Ascending aorta (tissue), 2 donors: ENCODE measurements at regions not wholly inside any gene's neighbourhood (a gene's known extent, or its start where the extent isn't known, plus 50 kb on each side); places are given as distances from the start of the nearest gene placed in this dataset.

ENCODE experiments used
- DNase-seq, 2 donors: peaks; one replicate each; pipeline ENCODE4 v3.0.0-alpha.2; 2019; ENCODE audit warnings: low spot score in 2 of 2
- H3K27ac ChIP-seq, 2 donors: fragments of 200-600 bp; sonication (generic); one replicate each; pipeline ENCODE4 v1.5.1; 2016 to 2017; ENCODE audit warnings: mild to moderate bottlenecking in 1 of 2
- H3K27me3 ChIP-seq: fragments of 200-600 bp; sonication (generic); one replicate; pipeline ENCODE4 v1.5.1; 2017
- H3K36me3 ChIP-seq, 2 donors: fragments of 200-600 bp; sonication (generic); one replicate each; pipeline ENCODE4 v1.5.1; 2016
- H3K4me1 ChIP-seq, 2 donors: fragments of 200-600 bp; sonication (generic); one replicate each; pipeline ENCODE4 v1.5.1; 2016 to 2017; ENCODE audit warnings: mild to moderate bottlenecking in 1 of 2
- H3K4me3 ChIP-seq, 2 donors: fragments of 200-600 bp; sonication (generic); one replicate each; pipeline ENCODE4 v1.5.1; 2016 to 2017; ENCODE audit warnings: mild to moderate bottlenecking in 1 of 2
- H3K9me3 ChIP-seq, 2 donors: fragments of 200-600 bp; sonication (generic); one replicate each; pipeline ENCODE4 v1.5.1; 2016
- CTCF ChIP-seq, 3 experiments: fragments of 200-600 bp in 2 of 3; fragments of 450-650 bp in 1 of 3; sonication (generic) in 2 of 3; IDR thresholded peaks; one replicate each; pipeline ENCODE4 v1.5.1; 2016 to 2019; ENCODE audit warnings: antibody characterized with exemption in 3 of 3, mild to moderate bottlenecking in 1 of 3, moderate library complexity in 1 of 3
- intact Hi-C: fragments of 100-400 bp; cut with DNase I; formaldehyde crosslinking; loops from one replicate; pipeline ENCODE4 v1.15.1; 2023

DNA sequence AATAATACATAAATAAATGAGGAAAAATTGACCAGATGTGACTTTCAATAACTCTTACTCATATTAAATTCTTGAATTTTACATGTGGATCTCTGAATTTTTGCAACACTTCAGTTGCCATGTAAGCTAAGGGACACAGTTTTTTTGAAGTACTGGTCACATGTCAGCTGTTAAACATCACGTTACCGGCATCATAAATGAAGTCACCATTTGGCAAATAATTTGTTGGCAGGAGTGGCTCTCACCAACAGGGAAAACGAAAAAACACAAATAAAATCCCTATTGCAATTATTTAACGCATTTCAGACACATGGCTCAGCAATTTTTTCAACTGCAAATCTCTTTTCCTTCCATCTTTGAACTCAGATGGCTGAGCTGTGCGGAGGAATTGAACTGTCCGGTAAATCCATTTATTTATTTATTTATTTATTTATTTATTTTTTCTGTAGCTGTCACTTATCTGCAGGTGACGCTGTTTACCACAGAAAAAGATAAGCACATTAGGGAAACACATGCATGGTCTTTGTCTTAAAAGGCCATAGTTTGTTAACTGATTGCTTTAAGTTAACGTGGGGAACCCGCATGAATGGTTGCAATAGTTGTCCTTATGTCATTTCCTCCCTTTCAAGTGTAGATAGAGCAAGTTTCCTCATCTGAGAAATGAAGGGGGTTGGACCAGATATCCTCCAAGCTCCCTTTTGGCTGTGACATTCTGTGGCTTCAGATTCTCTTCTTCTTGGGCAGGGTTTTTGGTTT is 64.7 kb upstream of the JAZF1 start:
- intact Hi-C loops = no loop called here
- Histone ChIP-seq H3K36me3 (no peaks in the 10 kb centered on the region), H3K4me1 (no peaks in the 10 kb centered on the region), H3K9me3 (no peaks in the 10 kb centered on the region), H3K27me3 (no peaks in the 10 kb centered on the region), H3K27ac (no peak overlapping the region), H3K4me3 (no peak overlapping the region)
- no peak for TF ChIP-seq CTCF (IDR thresholded peaks at IDR 0.05)
- DNase-seq = no peak

GRCh38 chr7:28246921-28247461 is 66.4 kb upstream of the JAZF1 start:
- Histone ChIP-seq H3K9me3 (no peaks in the 10 kb centered on the region), H3K27me3 (no peaks in the 10 kb centered on the region), H3K27ac (no peak overlapping the region), H3K4me1 (no peaks in the 10 kb centered on the region), H3K36me3 (no peaks in the 10 kb centered on the region), H3K4me3 (no peak overlapping the region)
- TF ChIP-seq CTCF (IDR thresholded peaks at IDR 0.05) = no peak
- intact Hi-C loops = no loop called here
- no peak for DNase-seq

GRCh38 chr7:28258240-28258639 is 77.6 kb upstream of the JAZF1 start:
- no peak overlapping the region for H3K27ac ChIP-seq
- H3K27me3 ChIP-seq = no peaks in the 10 kb centered on the region
- no peaks in the 10 kb centered on the region for H3K36me3 ChIP-seq
- H3K4me1 ChIP-seq = no peaks in the 10 kb centered on the region
- no peak for TF ChIP-seq CTCF (IDR thresholded peaks at IDR 0.05)
- no peaks in the 10 kb centered on the region for H3K9me3 ChIP-seq
- no peak overlapping the region for H3K4me3 ChIP-seq
- intact Hi-C loops = no loop called here
- DNase-seq = no peak

DNA sequence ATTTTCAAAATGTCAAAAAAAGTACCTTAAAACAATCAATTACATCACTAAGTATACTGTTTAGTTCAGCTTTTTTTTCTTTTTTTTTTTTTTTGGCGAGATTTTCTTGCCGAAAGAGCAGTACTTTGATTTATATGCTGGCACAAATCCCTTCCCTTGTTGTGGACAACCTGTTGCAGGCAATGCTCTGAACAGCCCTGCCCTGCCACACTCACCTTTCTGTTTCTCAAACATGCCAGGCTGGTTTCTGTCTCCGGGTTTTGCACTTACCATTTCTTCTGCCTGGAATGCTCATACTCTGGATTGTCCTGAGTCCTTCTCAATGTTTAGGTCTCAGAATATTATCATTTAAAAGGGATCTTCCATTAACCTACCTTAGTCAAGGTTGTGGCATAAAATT is 80.4 kb upstream of the JAZF1 start:
- H3K9me3 ChIP-seq = no peaks in the 10 kb centered on the region
- no peaks in the 10 kb centered on the region for H3K4me1 ChIP-seq
- no peaks in the 10 kb centered on the region for H3K36me3 ChIP-seq
- TF ChIP-seq CTCF (IDR thresholded peaks at IDR 0.05) = no peak
- H3K27ac ChIP-seq = no peak overlapping the region
- DNase-seq = no peak
- H3K27me3 ChIP-seq = no peaks in the 10 kb centered on the region
- H3K4me3 ChIP-seq = no peak overlapping the region
- intact Hi-C loops = no loop called here

DNA sequence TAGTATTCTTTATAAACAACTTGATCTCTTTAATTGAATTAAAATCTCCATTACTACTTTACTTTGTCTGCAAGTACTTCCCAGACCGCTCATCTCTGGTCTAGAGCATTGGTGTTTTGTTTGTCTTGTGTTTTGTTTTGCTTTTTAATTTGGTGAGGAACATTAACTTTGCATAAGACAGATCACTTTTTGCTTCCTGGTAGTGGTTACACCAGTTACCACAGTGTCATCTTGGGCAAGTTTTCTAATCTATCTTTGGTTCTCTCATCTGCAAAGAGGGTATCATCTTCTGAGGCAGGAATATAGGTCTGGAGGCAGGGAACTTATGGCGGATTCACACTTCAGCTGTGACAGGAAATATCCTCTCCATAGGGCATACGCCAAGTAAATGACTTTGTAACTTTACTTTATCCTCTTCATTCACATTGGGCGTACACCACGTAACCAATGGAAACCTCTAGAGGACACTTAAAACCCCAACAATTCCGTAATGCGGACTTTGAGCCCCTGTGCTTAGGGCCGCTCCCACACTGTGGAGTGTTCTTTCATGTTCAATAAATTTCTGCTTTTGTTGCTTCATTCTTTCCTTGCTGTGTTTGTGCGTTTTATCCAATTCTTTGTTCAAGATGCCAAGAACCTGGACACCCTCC is 83.2 kb upstream of the JAZF1 start:
- H3K4me1 ChIP-seq = no peaks in the 10 kb centered on the region
- no peaks in the 10 kb centered on the region for H3K9me3 ChIP-seq
- TF ChIP-seq CTCF (IDR thresholded peaks at IDR 0.05) = no peak
- no peak overlapping the region for H3K4me3 ChIP-seq
- no peaks in the 10 kb centered on the region for H3K27me3 ChIP-seq
- no peaks in the 10 kb centered on the region for H3K36me3 ChIP-seq
- H3K27ac ChIP-seq = no peak overlapping the region
- intact Hi-C loops = no loop called here
- no peak for DNase-seq
